ENCODE measurements at regions not wholly inside any gene's neighbourhood (a gene's known extent, or its start where the extent isn't known, plus 50 kb on each side); places are given as distances from the start of the nearest gene placed in this dataset.

DNA sequence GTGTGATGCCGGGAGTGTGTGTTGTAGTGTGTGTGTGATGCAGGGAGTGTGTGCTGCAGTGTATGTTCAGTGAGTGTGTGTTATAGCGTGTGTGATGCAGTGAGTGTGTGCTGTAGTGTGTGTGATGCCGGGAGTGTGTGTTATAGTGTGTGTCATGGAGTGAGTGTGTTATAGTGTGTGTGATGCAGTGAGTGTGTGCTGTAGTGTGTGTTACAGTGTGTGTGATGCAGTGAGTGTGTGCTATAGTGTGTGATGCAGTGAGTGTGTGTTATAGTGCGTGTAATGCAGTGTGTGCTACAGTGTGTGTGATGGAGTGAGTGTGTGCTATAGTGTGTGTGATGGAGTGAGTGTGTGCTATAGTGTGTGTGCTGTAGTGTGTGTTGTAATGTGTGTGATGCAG, 182.1 kb upstream of the SOX11 start:
- TF ChIP-seq CTCF (IDR thresholded peaks at IDR 0.05) (no peak), POLR2A (IDR thresholded peaks at IDR 0.05) (no peak)

Measured in thyroid gland (tissue), 4 donors.